ENCODE measurements at regions not wholly inside any gene's neighbourhood (a gene's known extent, or its start where the extent isn't known, plus 50 kb on each side); places are given as distances from the start of the nearest gene placed in this dataset.

- H3K27me3 ChIP-seq (replicated peaks; ENCODE audit: control insufficient read depth, insufficient read depth, low read length): no peaks in the 10 kb centered on the region; the same call in 1 of the 2 replicates
- no peak overlapping the region for H3K27ac Mint-ChIP-seq (ENCODE audit: unreplicated experiment)
- intact Hi-C loops (cut with micrococcal nuclease; ENCODE audit: unreplicated experiment): no loop called here
- BruUV-seq (replicated peaks): no TSS peak
- DNase-seq: no peak
- H3K4me3 ChIP-seq (ENCODE audit: low read depth, low read length): no peak overlapping the region
- H3K4me1 ChIP-seq: no peaks in the 10 kb centered on the region
- ChIA-PET POLR2A (no interaction called here), CTCF (no interaction called here)
- H3K27me3 Mint-ChIP-seq (ENCODE audit: insufficient read depth, unreplicated experiment): peaks cover 3% of the 10 kb centered on the region
- H3K36me3 ChIP-seq (ENCODE audit: control insufficient read depth, insufficient read depth, low read length): no peaks in the 10 kb centered on the region
- TF ChIP-seq CTCF (IDR thresholded peaks at IDR 0.05; ENCODE audit: insufficient read depth in 1 of 2, low read depth in 1 of 2, low read length in 1 of 2, severe bottlenecking in 1 of 2, unreplicated experiment in 1 of 2): no peak
- H3K36me3 Mint-ChIP-seq (ENCODE audit: insufficient read depth, unreplicated experiment): no peaks in the 10 kb centered on the region
- no peaks in the 10 kb centered on the region for H3K4me1 Mint-ChIP-seq (ENCODE audit: low read depth, unreplicated experiment)
- H3K9me3 Mint-ChIP-seq (ENCODE audit: unreplicated experiment): peaks cover 18% of the 10 kb centered on the region
- H3K4me3 Mint-ChIP-seq (ENCODE audit: unreplicated experiment): no peak overlapping the region
- H3K9me3 ChIP-seq: no peaks in the 10 kb centered on the region; the same call in 1 of the 2 replicates
Measured at GRCh38 chr12:30866256-30866655, 60.3 kb upstream of the TSPAN11 start.

- ChIA-PET POLR2A (interaction anchor here (0.7 kb wide), 1 partner anchor 123 kb away, joined by 4 read pairs; no protein-coding TSS in a partner anchor), CTCF (interaction anchor here (1.9 kb wide), 1 partner anchor 12 kb away, joined by 7 read pairs; no protein-coding TSS in a partner anchor)
- DNase-seq: no peak
Measured at GRCh38 chr12:30863839-30864238, 62.7 kb upstream of the TSPAN11 start.

GRCh38 chr12:30862486-30862885, 64.1 kb upstream of the TSPAN11 start:
- no peak overlapping the region for H3K4me3 ChIP-seq (ENCODE audit: low read depth, low read length)
- no peaks in the 10 kb centered on the region for H3K36me3 ChIP-seq (ENCODE audit: control insufficient read depth, insufficient read depth, low read length)
- H3K4me1 Mint-ChIP-seq (ENCODE audit: low read depth, unreplicated experiment): no peaks in the 10 kb centered on the region
- POLR2A ChIA-PET: no interaction called here
- CTCF ChIA-PET: interaction anchor here (1.9 kb wide), 1 partner anchor 11 kb away, joined by 7 read pairs; no protein-coding TSS in a partner anchor
- BruUV-seq (replicated peaks): no TSS peak
- H3K4me3 Mint-ChIP-seq (ENCODE audit: unreplicated experiment): no peak overlapping the region
- TF ChIP-seq CTCF (IDR thresholded peaks at IDR 0.05; ENCODE audit: insufficient read depth in 1 of 2, low read depth in 1 of 2, low read length in 1 of 2, severe bottlenecking in 1 of 2, unreplicated experiment in 1 of 2): no peak
- H3K27me3 Mint-ChIP-seq (ENCODE audit: insufficient read depth, unreplicated experiment): peaks cover 2% of the 10 kb centered on the region
- peaks cover 18% of the 10 kb centered on the region for H3K9me3 Mint-ChIP-seq (ENCODE audit: unreplicated experiment)
- no peaks in the 10 kb centered on the region for H3K4me1 ChIP-seq
- no peaks in the 10 kb centered on the region; the same call in none of the 2 replicates for H3K27me3 ChIP-seq (replicated peaks; ENCODE audit: control insufficient read depth, insufficient read depth, low read length)
- intact Hi-C loops (cut with micrococcal nuclease; ENCODE audit: unreplicated experiment): no loop called here
- DNase-seq: no peak
- no peaks in the 10 kb centered on the region for H3K36me3 Mint-ChIP-seq (ENCODE audit: insufficient read depth, unreplicated experiment)
- no peaks in the 10 kb centered on the region; the same call in 1 of the 2 replicates for H3K9me3 ChIP-seq
- H3K27ac Mint-ChIP-seq (ENCODE audit: unreplicated experiment): no peak overlapping the region

More at GRCh38 chr12:30863839-30864238, 62.7 kb upstream of the TSPAN11 start:
- no peaks in the 10 kb centered on the region; the same call in 1 of the 2 replicates for H3K9me3 ChIP-seq
- no peak for TF ChIP-seq CTCF (IDR thresholded peaks at IDR 0.05; ENCODE audit: insufficient read depth in 1 of 2, low read depth in 1 of 2, low read length in 1 of 2, severe bottlenecking in 1 of 2, unreplicated experiment in 1 of 2)
- intact Hi-C loops (cut with micrococcal nuclease; ENCODE audit: unreplicated experiment): no loop called here
- no peaks in the 10 kb centered on the region for H3K36me3 Mint-ChIP-seq (ENCODE audit: insufficient read depth, unreplicated experiment)
- no peak overlapping the region for H3K4me3 ChIP-seq (ENCODE audit: low read depth, low read length)
- H3K36me3 ChIP-seq (ENCODE audit: control insufficient read depth, insufficient read depth, low read length): no peaks in the 10 kb centered on the region
- H3K27me3 ChIP-seq (replicated peaks; ENCODE audit: control insufficient read depth, insufficient read depth, low read length): no peaks in the 10 kb centered on the region; the same call in none of the 2 replicates
- no peaks in the 10 kb centered on the region for H3K4me1 Mint-ChIP-seq (ENCODE audit: low read depth, unreplicated experiment)
- peaks cover 18% of the 10 kb centered on the region for H3K9me3 Mint-ChIP-seq (ENCODE audit: unreplicated experiment)
- no peak overlapping the region for H3K4me3 Mint-ChIP-seq (ENCODE audit: unreplicated experiment)
- H3K27ac Mint-ChIP-seq (ENCODE audit: unreplicated experiment): no peak overlapping the region
- no peaks in the 10 kb centered on the region for H3K4me1 ChIP-seq
- BruUV-seq (replicated peaks): no TSS peak
- H3K27me3 Mint-ChIP-seq (ENCODE audit: insufficient read depth, unreplicated experiment): peaks cover 2% of the 10 kb centered on the region
